Right kidney (tissue), 1 donor: ENCODE measurements at regions not wholly inside any gene's neighbourhood (a gene's known extent, or its start where the extent isn't known, plus 50 kb on each side); places are given as distances from the start of the nearest gene placed in this dataset.

Experiments used
- DNase-seq: peaks from one replicate; pipeline ENCODE4 v3.0.0-alpha.2; 2016

DNA sequence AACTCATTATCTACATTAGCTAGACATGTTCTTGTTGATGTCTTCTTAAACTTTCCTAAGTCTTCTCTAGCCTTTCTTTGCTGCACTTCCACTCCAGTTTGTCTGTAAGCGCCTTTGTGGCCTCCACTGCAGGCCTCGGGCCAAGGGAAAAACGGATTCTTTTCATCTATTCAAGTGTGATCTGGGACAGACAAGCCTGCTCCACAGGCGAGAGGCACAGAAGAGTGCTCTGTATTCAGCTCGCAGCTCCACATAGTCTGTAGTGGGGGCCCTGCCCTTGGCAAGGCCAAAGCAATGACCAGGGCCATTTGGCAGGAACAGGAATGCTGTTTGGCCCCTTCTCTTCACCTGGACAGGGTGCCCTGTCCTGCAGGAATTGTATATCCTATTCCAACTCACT, 84.1 kb upstream of the BARX2 start:
- DNase-seq: no peak

DNA sequence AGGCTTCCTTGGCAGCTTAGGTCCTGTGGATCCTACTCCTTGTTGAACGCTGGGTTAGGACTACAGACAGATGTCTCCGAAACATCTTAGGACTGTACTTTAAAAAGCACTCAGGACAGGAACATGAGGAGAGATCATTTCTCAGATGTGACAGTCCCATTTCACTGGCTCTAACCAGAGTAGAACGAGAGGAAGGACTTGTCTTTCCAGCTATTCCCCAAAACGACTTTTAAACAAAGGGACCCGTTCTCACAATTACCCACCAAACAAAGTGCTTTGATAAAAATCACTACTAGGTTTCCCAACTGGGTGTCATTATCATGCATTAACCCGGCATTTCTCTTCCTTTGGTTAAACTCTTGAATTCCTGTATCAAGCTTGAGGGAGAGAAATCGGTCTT, 84.7 kb upstream of the BARX2 start:
- no peak for DNase-seq

DNA sequence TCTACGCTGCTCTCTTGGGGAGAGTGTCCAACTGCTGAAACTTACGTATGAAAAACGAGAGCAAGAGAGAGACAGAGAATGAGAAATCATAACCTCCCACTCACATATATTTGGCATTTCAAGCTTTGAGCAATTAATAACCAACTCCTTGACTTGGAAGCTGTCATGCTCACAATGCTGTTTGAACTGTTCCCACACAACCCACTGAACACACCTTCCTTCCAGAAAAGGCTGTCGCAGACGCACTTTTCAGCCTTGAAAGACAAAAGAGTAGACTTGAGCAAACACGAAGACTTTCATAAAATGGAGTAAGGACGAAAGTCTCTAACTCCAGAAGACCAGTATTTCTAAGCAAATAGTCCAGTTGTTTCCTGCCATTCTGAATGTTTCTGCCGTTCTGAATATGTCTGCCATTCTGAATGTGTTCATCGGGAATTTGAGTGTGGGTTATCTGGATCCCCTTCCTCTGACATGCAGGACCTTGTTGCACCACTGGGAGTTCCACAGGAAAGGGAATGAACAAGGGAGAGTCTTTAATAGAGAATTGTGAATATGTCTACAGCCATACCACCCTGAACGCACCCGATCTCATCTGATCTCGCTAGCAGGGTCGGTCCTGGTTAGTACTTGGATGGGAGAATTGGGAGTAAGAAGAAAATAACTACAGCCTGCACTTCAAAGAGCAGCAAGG, 86.2 kb upstream of the BARX2 start:
- DNase-seq: no peak

DNA sequence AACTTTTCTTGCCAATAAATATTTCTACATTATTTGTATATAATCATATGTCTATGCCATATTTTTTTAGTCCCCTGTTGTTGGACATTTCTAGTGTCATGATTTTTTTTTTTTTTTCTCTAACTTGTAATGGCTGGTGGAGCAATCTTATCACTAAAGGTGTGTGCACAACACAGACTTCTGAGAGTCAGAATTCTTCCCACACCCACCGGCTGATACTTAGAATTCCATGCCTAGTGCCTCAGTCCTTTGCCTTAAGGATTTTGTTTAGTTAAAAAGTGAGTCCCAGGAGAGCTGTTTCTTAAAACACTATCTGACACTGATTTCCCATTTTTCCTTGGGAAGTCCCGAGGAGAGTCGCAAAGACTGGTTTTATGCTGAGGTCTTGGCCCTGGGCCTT, 87.7 kb upstream of the BARX2 start:
- DNase-seq: no peak

DNA sequence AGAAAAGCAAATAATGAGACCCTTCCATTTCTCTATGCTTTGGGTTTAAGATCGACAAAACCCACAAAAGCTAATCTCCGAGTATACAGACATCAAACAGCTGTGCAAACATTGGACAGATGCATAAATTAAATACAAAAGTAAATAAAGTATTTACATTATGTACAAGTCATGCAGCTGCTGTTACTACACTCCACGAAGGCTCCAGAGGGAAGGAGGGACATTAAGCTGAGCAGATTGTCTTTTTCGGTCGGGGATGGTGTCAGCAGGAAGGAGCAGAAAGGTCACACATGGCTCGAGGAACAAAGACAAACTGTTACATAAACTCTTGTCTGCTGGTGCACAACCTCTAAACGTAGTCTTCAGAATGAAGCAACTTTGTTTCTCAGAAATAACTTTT, 88.8 kb upstream of the BARX2 start:
- no peak for DNase-seq

DNA sequence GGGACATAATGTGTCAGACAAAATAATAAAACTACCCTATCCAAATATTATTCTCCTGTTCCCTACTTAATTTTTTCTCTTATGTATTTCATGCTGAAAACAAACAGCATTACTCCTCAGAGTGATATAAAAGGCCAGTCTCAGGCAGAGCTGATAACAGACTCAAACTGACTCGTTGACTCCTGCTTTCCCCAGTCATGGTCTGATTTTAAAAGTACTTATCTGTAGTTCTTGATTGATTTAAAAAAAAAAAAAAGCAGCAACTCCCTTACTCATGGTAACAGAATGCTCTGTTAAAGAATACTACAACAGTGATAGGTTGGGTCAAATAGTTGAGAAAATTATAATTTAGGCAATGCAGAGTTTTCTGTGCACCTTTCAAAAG, 90.3 kb upstream of the BARX2 start:
- DNase-seq: no peak

DNA sequence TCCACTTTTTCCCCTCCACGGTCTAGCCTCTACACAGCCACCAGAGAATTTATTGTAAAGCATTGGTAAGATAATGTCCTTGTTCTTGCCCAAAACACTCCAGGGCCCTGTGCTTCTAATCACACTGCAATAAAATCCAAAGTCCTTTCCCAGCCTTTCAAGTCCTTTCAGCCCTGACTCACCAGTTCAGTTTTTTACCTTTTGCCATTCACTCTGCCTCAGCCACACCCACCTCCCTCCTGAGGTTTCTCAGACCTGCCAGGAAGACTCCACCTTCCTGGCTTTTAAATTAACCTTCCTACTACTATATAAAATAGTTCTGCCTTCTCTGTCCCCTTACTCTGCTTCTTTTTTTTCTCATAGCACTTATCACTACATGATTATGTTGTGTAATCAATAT, 91.0 kb upstream of the ARHGAP32 start:
- DNase-seq: no peak

DNA sequence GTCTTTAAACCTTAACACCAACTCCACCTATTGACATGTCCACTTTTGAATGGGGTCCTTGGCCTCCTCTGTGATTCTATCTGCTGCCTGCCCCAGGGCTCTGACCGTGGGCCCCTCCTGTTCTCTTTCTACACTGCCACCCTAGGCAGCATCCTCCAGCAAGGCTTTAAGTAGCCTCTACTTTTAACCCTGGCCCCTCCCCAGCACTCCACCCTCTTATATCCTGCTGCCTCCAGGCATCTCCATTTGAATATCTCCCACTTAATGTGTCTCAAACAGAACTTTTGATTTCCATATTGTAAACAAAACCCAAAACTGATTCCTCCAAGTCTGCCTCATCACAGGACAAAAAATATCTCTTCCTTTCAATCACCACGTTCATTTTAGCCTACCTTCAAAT, 90.5 kb upstream of the ARHGAP32 start:
- no peak for DNase-seq

DNA sequence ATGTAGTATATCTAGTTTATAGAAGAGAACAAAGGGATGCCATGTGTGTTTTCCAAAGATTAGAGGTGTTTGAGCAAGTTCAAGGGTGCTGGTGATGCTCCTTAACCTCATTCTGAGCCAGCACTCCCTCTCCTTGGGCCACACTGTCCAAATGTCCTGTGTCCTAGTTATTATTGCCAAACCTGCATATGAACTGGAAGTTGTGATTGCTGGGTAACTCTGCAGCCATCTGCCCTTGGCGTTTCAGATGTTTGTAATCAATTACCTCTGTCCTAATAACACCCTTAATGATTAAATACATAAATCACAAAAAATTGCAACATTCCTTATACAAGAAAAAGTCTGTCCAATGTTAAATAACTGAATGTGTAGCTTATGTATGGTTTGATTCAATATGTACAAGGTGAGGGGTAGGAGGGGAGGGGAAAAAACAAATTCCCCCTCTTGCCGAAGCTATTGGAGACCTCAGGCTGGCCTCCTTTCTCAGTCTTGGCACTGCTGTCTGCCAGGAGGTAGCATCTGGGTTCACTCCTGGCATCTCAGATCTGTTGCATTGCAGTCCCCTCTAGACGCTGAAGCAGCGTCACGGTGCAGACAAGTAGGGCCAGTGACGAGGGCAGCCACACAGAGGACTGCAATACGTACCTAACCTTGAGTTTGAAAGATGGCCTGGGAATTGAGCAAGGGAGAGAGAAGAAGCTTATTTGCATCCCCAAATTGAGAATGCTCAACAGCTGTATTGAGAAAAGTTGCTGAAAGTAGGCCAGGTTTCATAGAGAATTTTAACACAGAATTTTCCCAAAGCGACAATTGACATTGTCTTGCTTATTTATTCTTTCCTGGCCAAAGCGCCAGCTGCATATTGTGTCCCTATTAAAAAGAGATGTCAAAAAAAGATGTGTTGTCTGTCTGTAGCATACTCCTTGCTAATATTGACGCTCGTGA, 89.6 kb upstream of the ARHGAP32 start:
- no peak for DNase-seq

DNA sequence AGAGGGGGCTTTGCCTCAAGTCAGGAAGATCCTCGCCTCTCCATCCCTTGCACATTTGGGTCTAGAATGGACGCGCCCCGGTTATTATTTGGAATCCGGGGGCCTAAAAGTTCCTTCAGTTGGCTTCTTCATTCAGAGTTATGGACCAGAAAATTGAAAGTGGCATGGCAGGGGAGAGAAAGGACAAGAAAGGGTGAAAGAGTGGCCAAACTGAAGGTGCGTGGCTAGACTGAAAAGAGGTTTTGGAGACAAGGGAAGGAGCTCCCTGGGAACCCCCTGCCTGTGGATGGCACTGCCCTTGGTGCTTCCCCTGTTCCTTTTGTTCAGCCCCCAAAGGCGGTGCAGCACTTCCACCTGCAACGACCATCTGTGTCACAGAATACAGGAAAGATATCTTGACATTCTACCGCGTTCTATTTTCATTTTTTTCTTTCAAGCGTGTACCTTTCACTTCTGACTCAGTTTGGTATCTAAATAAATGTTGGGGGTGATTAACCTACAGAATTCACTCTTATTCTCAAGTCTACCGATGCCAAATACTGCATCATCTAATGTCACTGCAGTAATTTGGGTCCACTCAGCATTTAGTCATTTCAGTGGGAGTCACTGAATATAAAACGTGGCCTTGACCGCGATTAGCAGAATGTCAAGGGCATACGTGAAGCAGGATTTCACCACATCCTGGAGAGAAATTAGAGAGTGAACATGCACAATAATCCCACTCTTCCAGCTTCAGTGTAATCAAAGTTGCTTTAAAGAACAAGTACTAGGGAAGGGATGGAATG, 88.1 kb upstream of the ARHGAP32 start:
- DNase-seq: no peak

DNA sequence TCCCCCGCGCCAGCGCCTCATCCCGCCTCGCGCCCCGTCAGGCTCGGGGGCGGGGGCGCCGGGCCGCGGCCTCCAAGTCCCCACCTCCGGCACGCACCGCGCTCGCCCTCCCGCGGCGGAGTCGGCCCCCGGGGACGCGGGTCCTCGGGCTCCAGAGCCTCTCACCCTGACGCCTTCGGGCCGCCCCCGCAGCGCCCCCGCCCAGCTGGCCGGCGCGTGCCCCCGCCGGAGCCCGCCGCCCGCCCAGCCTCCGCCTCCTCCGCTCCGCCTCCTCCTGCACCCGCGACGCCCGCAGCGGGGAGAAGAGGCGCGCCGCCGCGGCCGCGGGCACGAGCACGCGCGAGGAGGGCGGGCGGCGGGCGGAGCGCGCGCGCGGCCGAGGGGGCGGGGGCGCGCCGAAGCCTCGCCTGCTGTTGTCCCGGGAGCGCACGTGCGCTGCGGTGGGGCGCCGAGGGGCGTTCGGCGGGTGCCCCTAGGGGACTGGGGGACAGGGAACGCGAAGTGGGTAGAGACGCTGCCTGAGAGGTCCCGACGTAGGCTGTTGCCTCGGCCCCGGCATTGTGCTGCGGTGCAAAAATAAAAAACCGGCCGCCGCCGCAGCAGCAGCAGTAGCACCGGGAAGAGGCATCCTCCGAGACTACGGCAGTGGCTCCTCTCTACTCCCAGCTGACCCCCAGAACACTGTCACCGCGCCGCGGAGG, 87.4 kb upstream of the ARHGAP32 start:
- DNase-seq: peak; percentile 90

DNA sequence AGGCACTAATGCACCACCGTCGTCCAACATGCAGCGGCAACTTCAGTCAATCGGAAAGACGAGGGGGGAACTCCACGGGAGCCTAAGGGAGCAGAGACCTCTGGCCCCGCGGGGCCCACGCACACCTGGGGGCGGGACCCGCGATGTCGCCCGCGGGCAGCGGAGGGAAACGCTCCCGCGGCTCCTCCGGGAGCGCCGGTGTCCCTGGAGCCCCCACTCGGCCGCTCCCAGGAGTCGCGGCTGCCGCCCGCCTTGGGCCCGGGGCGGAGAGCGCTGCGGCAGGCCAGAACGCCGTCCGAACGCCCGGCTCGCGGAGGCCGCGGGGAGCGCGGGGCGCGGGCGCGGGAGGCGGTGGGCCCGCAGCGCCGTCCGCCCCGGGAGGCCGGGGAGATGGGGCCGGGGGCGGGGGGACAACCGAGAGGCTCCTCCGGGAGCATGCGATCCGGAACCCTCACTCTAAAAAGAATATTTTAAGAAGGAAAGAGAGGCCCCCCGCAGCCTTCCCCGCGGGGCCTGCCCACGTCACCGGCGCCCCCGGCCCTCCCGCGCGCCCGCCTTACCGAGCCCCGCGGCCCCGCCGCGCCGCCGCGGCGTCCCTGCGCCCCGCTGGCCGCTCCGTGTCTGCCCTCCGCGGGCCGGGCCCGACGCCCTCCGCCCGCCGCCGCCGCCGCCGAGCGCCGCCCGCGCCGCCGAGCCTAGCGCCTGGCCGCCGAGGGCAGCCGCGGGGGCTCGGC, 86.6 kb upstream of the ARHGAP32 start:
- DNase-seq: peak; percentile 66

DNA sequence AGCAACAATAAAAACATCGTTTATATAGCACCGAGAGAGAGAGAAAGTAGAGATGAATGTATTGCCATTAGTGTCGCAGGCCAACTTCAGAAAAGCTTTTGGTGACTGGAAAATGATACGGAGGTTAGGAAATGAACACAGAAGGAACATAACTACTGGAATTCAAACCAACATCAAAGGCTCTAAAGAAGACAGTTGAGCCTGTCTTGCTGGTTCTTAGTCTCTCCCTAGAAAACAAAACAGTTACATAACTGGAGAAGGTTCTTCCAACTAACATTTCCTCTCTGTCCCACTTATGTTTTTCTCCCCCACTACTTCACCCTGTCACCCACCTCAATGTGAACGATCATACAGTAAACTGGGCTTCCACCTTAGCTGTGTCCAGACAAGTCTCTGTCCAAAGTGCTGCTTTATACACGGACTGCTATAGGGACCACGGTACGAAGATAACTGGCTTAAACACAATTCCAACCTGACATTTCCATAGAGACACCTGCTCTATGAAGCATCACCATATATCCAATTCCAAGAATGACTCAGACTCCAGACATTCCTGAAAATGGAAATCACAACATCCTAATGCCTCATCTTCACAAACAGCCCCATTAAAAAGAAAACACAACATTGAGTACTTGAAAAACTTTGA, 85.2 kb upstream of the ARHGAP32 start:
- DNase-seq: peak; percentile 27

DNA sequence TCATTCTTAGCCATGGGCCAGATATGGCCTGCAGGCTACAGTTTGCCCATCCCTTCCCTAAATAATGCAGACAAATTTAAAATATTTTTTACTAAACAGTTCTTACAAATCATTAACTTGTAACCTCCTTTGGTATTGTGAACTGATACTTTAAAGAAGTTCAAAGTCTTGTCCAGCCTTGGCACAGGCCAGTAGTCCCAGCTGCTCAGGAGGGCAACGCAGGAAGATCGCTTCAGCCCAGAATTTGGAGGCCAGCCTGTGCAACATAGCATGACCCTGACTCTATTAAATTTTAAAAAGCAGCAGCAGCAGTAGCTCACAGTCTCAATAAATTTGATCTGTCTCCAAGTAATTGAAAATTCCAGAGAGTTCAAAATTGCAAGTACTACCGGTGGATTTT, 83.7 kb upstream of the ARHGAP32 start:
- peak; percentile 34 for DNase-seq

DNA sequence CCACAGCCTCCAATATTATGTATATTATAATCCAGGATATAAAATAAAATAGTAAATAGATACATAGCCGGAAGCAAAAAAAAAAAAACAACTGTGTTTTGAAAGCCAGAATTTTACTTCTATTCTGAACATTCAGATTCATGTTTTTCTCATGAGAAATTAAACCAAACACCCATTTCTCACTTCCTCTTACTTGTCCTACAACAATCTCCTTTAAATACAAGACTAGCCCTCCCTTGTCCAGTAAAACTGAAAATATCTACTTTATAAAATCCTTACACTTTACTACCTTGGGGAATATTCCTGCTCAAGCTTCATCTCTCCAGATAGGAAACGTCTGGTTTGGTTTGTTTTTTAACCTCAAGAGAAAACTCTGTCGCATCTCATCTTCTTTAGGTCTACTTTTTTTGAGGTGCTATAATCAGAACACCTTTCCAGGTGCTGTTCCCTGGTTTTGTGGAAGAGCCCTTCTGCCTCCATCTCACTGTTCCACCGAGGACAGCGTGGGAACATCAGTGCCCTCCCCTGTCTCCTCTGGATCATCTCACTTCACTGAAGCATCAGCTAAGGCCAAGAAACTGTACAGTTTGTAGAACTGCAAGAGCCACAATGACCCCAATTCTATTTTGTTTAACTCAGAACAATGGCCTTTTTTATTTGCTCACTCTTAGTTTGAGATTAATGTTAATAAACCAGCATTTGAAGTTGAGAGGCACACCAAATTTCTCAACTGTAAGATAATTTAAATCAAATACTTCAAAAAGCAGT, 82.0 kb upstream of the ARHGAP32 start:
- no peak for DNase-seq

DNA sequence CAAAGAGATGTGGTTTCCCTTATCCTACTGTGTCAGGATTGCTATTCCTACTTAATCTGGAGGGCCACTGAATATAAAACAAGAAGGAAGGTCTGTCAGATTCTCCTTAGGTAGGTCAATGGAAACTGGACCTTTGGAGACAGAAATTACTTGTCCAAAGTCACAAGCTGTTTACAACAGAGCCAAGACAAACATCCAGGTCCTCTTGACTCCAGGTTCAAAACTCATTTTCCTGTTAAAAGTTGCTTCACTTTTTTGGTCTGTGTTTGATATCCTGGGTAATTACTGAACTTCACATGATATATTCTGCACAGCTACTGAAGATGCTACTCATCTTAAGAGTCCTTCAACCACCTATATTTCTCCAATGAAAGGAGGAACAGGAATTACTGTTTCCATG, 81.2 kb upstream of the ARHGAP32 start:
- DNase-seq: no peak

DNA sequence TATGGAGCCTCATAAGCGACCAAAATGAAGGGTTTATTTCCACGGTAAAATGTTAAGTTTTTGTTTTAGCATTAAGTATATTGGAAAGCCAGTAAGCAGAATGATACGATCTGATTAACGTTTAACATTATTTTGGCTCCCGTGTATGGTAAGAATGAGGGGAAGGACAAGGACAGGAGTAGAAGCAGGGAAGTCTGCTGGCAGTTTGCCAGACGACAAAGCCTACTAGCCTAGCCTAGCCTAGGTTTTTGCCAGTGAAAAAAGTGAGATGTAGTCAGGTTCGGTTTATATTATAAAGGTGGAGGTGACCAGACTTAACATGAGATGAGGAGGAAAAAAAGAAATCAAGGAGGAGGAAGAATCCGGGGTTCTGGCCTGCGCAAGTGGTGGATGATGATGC, 78.9 kb upstream of the ARHGAP32 start:
- no peak for DNase-seq

DNA sequence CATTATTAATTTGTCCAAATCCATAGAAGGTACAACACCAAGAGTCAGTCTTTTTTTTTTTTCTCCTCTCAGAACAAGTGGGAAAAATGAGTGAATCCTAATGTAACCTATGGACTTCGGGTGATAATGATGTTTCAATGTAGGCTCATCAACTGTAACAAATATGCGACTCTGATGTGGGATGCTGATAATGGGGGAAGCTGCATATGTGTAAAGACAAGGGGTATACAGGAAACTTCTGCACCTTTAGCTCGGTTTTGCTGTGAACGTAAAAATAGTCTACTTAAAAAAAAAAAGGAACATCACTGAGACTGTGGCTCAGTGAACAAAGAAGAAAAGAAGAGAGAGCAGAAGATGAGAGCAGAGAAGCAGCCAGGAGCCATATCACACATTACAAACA, 78.3 kb upstream of the ARHGAP32 start:
- DNase-seq: no peak

DNA sequence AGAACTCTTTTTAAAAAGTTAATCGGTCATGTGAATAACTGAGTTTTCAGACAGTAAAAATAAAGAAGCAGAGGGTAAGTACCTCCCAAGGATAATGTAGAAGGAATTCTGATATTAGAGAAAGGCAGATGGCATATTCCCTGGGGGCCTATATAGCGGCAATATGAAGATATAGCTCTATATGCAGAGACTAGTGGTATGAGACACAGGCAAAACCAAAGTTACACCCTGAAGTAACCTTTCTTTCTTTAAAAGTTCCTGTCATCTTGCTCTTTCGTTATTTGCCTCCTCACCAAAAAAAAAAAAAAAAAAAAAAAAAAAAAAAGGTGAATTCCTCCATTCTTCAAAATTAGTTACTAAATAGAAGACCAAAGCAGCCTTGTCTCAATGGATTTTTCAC, 76.2 kb upstream of the ARHGAP32 start:
- DNase-seq: no peak

DNA sequence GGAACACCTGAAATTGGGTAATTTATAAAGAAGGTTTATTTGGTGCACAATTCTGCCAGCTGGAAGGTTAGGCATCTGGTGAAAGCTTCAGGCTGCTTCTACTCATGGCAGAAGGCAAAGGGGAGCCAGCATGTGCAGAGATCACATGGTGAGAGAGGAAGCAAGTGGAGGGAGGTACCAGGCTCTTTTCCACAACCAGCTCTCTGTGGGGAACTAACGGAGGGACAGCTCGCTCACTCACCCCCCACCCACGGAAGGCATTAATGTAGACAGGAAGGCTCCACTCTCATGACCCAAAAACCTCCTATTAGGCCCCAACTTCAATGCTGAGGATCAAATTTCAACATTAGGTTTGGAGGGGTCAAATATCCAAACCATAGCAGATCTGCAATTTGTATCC, 75.6 kb upstream of the ARHGAP32 start:
- no peak for DNase-seq
